K562 (cell line): ENCODE measurements at regions not wholly inside any gene's neighbourhood (a gene's known extent, or its start where the extent isn't known, plus 50 kb on each side); places are given as distances from the start of the nearest gene placed in this dataset.

Experiments used
- CBFB ChIP-seq: sonication (generic); formaldehyde crosslinking; IDR thresholded peaks from 2 replicates; pipeline ENCODE4 v1.4.0; 2020; ENCODE audit warnings: mild to moderate bottlenecking, missing genetic modification reagents
- CBX5 ChIP-seq: IDR thresholded peaks from 2 replicates; pipeline ENCODE4 v1.6.1; 2014; ENCODE audit warnings: low read depth, borderline replicate concordance
- ETV1 ChIP-seq: fragments of 450-650 bp; conservative IDR thresholded peaks from 2 replicates; pipeline ENCODE4 v1.6.1; 2016; ENCODE audit warnings: missing genetic modification characterization, control low read depth, low read depth, missing compliant biosample characterization
- FOXP4 ChIP-seq: sonication (generic); formaldehyde crosslinking; IDR thresholded peaks from 2 replicates; pipeline ENCODE4 v1.8.0; 2022; ENCODE audit warnings: mild to moderate bottlenecking, missing genetic modification reagents, borderline replicate concordance
- HINFP ChIP-seq: fragments of 450-650 bp; conservative IDR thresholded peaks from 2 replicates; pipeline ENCODE4 v1.6.1; 2016; ENCODE audit warnings: missing genetic modification characterization, low read depth, mild to moderate bottlenecking, control low read depth, missing compliant biosample characterization
- SIN3B ChIP-seq: fragments of 450-650 bp; IDR thresholded peaks from 2 replicates; pipeline ENCODE4 v1.6.1; 2017; ENCODE audit warnings: low read depth, mild to moderate bottlenecking, moderate library complexity
- WHSC1 ChIP-seq: IDR thresholded peaks from one replicate; pipeline ENCODE4 v1.6.1; 2012; ENCODE audit warnings: low read length, control low read depth, inconsistent platforms
- ZNF280B ChIP-seq: fragments of 250-450 bp; sonication (Bioruptor Pico); IDR thresholded peaks from 2 replicates; pipeline ENCODE4 v1.5.1; 2021; ENCODE audit warnings: mild to moderate bottlenecking

DNA sequence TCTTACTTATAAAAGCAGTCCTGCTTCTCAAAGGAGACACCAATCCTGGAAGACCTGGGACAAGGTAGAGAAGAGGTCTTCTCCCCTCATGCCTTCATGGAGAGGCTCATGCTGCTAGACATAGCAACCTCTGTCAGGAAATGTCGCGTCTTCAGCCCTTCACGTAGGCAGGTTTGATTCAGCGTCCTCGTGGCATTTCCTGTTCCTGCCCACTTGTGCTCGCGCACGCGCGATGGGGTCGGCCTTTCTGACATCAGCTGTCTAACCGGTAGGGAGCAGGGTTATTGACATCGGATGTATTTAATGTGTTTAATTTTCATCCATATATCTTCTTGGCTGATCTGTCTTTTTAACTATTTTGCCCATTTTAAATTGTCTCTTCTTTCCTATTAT lies 292.4 kb downstream of the THBS2 start (continued):
- TF ChIP-seq ZNF280B (no peak), SIN3B (no peak), CBFB (no peak), CBX5 (no peak), FOXP4 (CRISPR knock-in tag) (no peak), ETV1 (tag) (no peak), HINFP (tag) (no peak), WHSC1 (no peak)
